PC-9 (cell line): ENCODE measurements at regions not wholly inside any gene's neighbourhood (a gene's known extent, or its start where the extent isn't known, plus 50 kb on each side); places are given as distances from the start of the nearest gene placed in this dataset.

Source experiments
- BruUV-seq: library from RNA; stranded (reverse); fragments of 400-500 nt; replicated peaks from 2 replicates; lab custom pipeline; 2021; lab: Mats Ljungman, UMichigan
- CTCF ChIA-PET: fragments of 300-600 bp; sonication (Branson Sonifier 250); formaldehyde crosslinking; loops from one replicate; lab custom pipeline; 2022; ENCODE audit warnings: antibody characterized with exemption; lab: Charles Lee
- POLR2A ChIA-PET: fragments of 300-600 bp; sonication (Branson Sonifier 250); formaldehyde crosslinking; loops from one replicate; lab custom pipeline; 2022; ENCODE audit warnings: antibody characterized with exemption; ENCODE audit not compliant: unreplicated experiment; lab: Charles Lee
- DNase-seq, 2 experiments: peaks; one replicate each; pipeline versions ENCODE4 v3.0.0 to v3.0.0-alpha.2; 2015 to 2022; ENCODE audit warnings: mixed read lengths in 1 of 2
- H2AFZ ChIP-seq: fragments of 200-600 bp; sonication (generic); 2 replicates; pipeline ENCODE4 v1.8.1; 2017; ENCODE audit warnings: antibody characterized with exemption
- H3F3A ChIP-seq: fragments of 200-600 bp; sonication (generic); 2 replicates; pipeline ENCODE4 v1.8.1; 2017; ENCODE audit warnings: antibody characterized with exemption, mild to moderate bottlenecking, low read depth; ENCODE audit not compliant: insufficient read depth
- H3K27ac ChIP-seq: fragments of 200-600 bp; sonication (generic); 2 replicates; pipeline ENCODE4 v1.6.1; 2016; ENCODE audit warnings: mixed run types
- H3K27me3 ChIP-seq: fragments of 200-600 bp; sonication (generic); 2 replicates; pipeline ENCODE4 v1.6.1; 2016; ENCODE audit warnings: low read depth, mixed run types; ENCODE audit not compliant: insufficient read depth
- H3K36me3 ChIP-seq: fragments of 200-600 bp; sonication (generic); 2 replicates; pipeline ENCODE4 v1.6.1; 2016; ENCODE audit warnings: low read depth, mixed run types
- H3K4me1 ChIP-seq: fragments of 200-600 bp; sonication (generic); replicated peaks from 2 replicates; pipeline ENCODE4 v1.6.1; 2016; ENCODE audit warnings: mixed run types; ENCODE audit not compliant: insufficient read depth
- H3K4me2 ChIP-seq: fragments of 200-600 bp; sonication (generic); 2 replicates; pipeline ENCODE4 v1.6.1; 2017; ENCODE audit warnings: mixed run types
- H3K4me3 ChIP-seq: fragments of 200-600 bp; sonication (generic); 2 replicates; pipeline ENCODE4 v1.6.1; 2016; ENCODE audit warnings: mixed run types
- H3K79me2 ChIP-seq: fragments of 200-600 bp; sonication (generic); 2 replicates; pipeline ENCODE4 v1.6.1; 2017; ENCODE audit warnings: low read depth, mixed run types
- H3K9me2 ChIP-seq: fragments of 200-600 bp; sonication (generic); 2 replicates; pipeline ENCODE4 v1.8.1; 2017; ENCODE audit warnings: mild to moderate bottlenecking; ENCODE audit not compliant: insufficient read depth
- H3K9me3 ChIP-seq: fragments of 200-600 bp; sonication (generic); 2 replicates; pipeline ENCODE4 v1.8.1; 2016; ENCODE audit warnings: low read depth; ENCODE audit not compliant: insufficient read depth
- H4K20me1 ChIP-seq: fragments of 200-600 bp; sonication (generic); 2 replicates; pipeline ENCODE4 v1.8.1; 2017; ENCODE audit not compliant: insufficient read depth
- CTCF ChIP-seq: fragments of 200-600 bp; sonication (generic); conservative IDR thresholded peaks from 2 replicates; pipeline ENCODE4 v1.6.1; 2017; ENCODE audit warnings: mixed run types, antibody characterized with exemption, mild to moderate bottlenecking, moderate library complexity
- EZH2 ChIP-seq: fragments of 200-600 bp; sonication (generic); IDR thresholded peaks from 2 replicates; pipeline ENCODE4 v1.8.0; 2017; ENCODE audit warnings: antibody characterized with exemption, low read depth
- intact Hi-C: fragments of 100-400 bp; cut with micrococcal nuclease; formaldehyde crosslinking; loops from one replicate; pipeline ENCODE4 v1.10.0; 2022; ENCODE audit not compliant: unreplicated experiment

GRCh38 chr16:9338510-9338909, 247.1 kb downstream of the HAPSTR1 start:
- no peak overlapping the region for H3K27ac ChIP-seq
- BruUV-seq = no TSS peak
- CTCF ChIA-PET = no interaction called here

GRCh38 chr16:9340526-9341256, 249.2 kb downstream of the HAPSTR1 start:
- H3K36me3 ChIP-seq = no peaks in the 10 kb centered on the region
- CTCF ChIA-PET = no interaction called here
- no peak overlapping the region for H3K4me2 ChIP-seq

More at GRCh38 chr16:9338510-9338909, 247.1 kb downstream of the HAPSTR1 start:
- TF ChIP-seq CTCF = no peak
- no peak for TF ChIP-seq EZH2
- Histone ChIP-seq H2AFZ (no peak overlapping the region), H3K9me2 (no peaks in the 10 kb centered on the region), H3K27me3 (peaks cover 38% of the 10 kb centered on the region), H3K4me3 (no peak overlapping the region), H3K4me1 (no peaks in the 10 kb centered on the region), H3K36me3 (no peaks in the 10 kb centered on the region), H3K4me2 (no peak overlapping the region), H3K79me2 (no peaks in the 10 kb centered on the region), H3F3A (no peaks in the 10 kb centered on the region), H3K9me3 (no peaks in the 10 kb centered on the region), H4K20me1 (no peaks in the 10 kb centered on the region)
- POLR2A ChIA-PET = no interaction called here
- DNase-seq = no peak
- intact Hi-C loops = no loop called here

GRCh38 chr16:9343276-9343675, 251.8 kb downstream of the HAPSTR1 start:
- Histone ChIP-seq H3K9me2 (no peaks in the 10 kb centered on the region), H4K20me1 (no peaks in the 10 kb centered on the region), H3K4me2 (no peak overlapping the region), H3K36me3 (no peaks in the 10 kb centered on the region), H3K4me3 (no peak overlapping the region), H3K27ac (no peak overlapping the region), H3K9me3 (no peaks in the 10 kb centered on the region; the same call in 1 of the 2 replicates), H3K27me3 (peaks cover 37% of the 10 kb centered on the region), H3K79me2 (no peaks in the 10 kb centered on the region), H3F3A (no peaks in the 10 kb centered on the region), H2AFZ (no peak overlapping the region), H3K4me1 (no peaks in the 10 kb centered on the region)
- no TSS peak for BruUV-seq
- DNase-seq = no peak
- POLR2A ChIA-PET = no interaction called here
- intact Hi-C loops = no loop called here
- CTCF ChIA-PET = no interaction called here
- TF ChIP-seq CTCF (no peak), EZH2 (no peak)

More at GRCh38 chr16:9340526-9341256, 249.2 kb downstream of the HAPSTR1 start:
- no peak overlapping the region for H2AFZ ChIP-seq
- TF ChIP-seq CTCF (no peak), EZH2 (no peak)
- no peak overlapping the region for H3K4me3 ChIP-seq
- no TSS peak for BruUV-seq
- no peaks in the 10 kb centered on the region for H3K9me2 ChIP-seq
- H3K79me2 ChIP-seq = no peaks in the 10 kb centered on the region
- no peaks in the 10 kb centered on the region for H3K4me1 ChIP-seq
- no peaks in the 10 kb centered on the region for H4K20me1 ChIP-seq
- no peak overlapping the region for H3K27ac ChIP-seq
- POLR2A ChIA-PET = no interaction called here
- DNase-seq = no peak
- H3F3A ChIP-seq = no peaks in the 10 kb centered on the region
- intact Hi-C loops = no loop called here
- peaks cover 37% of the 10 kb centered on the region for H3K27me3 ChIP-seq
- no peaks in the 10 kb centered on the region; the same call in 1 of the 2 replicates for H3K9me3 ChIP-seq
